Prostate gland (tissue), 2 donors: ENCODE measurements at regions not wholly inside any gene's neighbourhood (a gene's known extent, or its start where the extent isn't known, plus 50 kb on each side); places are given as distances from the start of the nearest gene placed in this dataset.

Source experiments
- DNase-seq: peaks from one replicate; pipeline ENCODE4 v3.0.0-alpha.2; 2019; ENCODE audit warnings: low spot score
- H3K27ac ChIP-seq, 2 donors: fragments of 200-600 bp; sonication (generic); 2 replicates each; pipeline ENCODE4 v1.5.1; 2017 to 2019
- H3K27me3 ChIP-seq: fragments of 200-600 bp; sonication (generic); replicated peaks from 2 replicates; pipeline ENCODE4 v1.5.1; 2019; ENCODE audit not compliant: insufficient read depth
- H3K36me3 ChIP-seq, 2 donors: fragments of 200-600 bp; sonication (generic); 1 replicate in 1 of 2; 2 replicates in 1 of 2; pipeline versions ENCODE4 v1.5.1 to v1.8.1; 2017 to 2019
- H3K4me1 ChIP-seq: fragments of 200-600 bp; sonication (generic); replicated peaks from 2 replicates; pipeline ENCODE4 v1.5.1; 2019
- H3K4me3 ChIP-seq, 2 donors: fragments of 200-600 bp; sonication (generic); 2 replicates each; pipeline ENCODE4 v1.5.1; 2017 to 2019
- H3K9me3 ChIP-seq: fragments of 200-600 bp; sonication (generic); 2 replicates; pipeline ENCODE4 v1.5.1; 2017
- CTCF ChIP-seq, 4 experiments: fragments of 200-600 bp in 2 of 4; fragments of 450-650 bp in 2 of 4; sonication (generic) in 2 of 4; IDR thresholded peaks; 1 replicate in 3 of 4; 2 replicates in 1 of 4; pipeline ENCODE4 v1.5.1; 2016 to 2019; ENCODE audit warnings: antibody characterized with exemption in 4 of 4, mild to moderate bottlenecking in 2 of 4, moderate library complexity in 2 of 4
- POLR2A ChIP-seq: fragments of 450-650 bp; IDR thresholded peaks from one replicate; pipeline ENCODE4 v1.6.1; 2016; ENCODE audit warnings: antibody characterized with exemption, mild to moderate bottlenecking
- POLR2AphosphoS5 ChIP-seq: sonication (generic); formaldehyde crosslinking; IDR thresholded peaks from one replicate; pipeline ENCODE4 v1.6.1; 2017; ENCODE audit warnings: antibody characterized with exemption
- WGBS: methylation state at CpG from one replicate; pipeline ENCODE4 v1.1.5; 2018; 5-methylcytosine and 5-hydroxymethylcytosine counted together
- intact Hi-C: fragments of 100-400 bp; cut with DNase I; formaldehyde crosslinking; loops from one replicate; pipeline ENCODE4 v1.14.2; 2022

- no peaks in the 10 kb centered on the region for H3K4me1 ChIP-seq
- H3K9me3 ChIP-seq: no peaks in the 10 kb centered on the region
- no peaks in the 10 kb centered on the region for H3K27me3 ChIP-seq
- DNase-seq: no peak
- 75% methylated on average over 7 of the region's 7 CpGs for WGBS
- TF ChIP-seq POLR2A (no peak), CTCF (IDR thresholded peaks at IDR 0.05) (no peak), POLR2AphosphoS5 (no peak)
- H3K27ac ChIP-seq: no peak overlapping the region
- no peak overlapping the region for H3K4me3 ChIP-seq
- intact Hi-C loops: no loop called here
- H3K36me3 ChIP-seq: no peaks in the 10 kb centered on the region
Measured at GRCh38 chr22:34067031-34067430, 146.8 kb upstream of the LARGE1 start.

DNA sequence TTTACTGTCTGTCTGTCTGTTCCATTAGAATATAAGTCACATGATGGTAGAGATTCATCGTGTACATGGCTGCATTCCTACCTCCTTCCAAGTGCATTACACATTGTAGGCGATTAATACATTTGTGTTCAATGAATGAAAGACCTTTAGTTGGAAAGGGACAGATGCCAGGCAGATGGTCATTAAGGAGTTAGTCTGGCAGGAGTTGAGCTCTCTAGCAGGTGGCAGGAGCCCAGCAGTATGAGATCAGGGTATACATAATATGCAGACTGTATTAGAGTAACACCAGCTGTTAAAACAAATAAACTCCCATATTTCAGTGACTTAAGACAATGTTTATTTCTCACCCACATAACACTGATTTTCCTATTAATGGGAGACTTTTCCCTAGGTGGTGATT is 147.7 kb upstream of the LARGE1 start:
- Histone ChIP-seq H3K27ac (no peak overlapping the region), H3K9me3 (no peaks in the 10 kb centered on the region), H3K4me1 (no peaks in the 10 kb centered on the region), H3K27me3 (no peaks in the 10 kb centered on the region), H3K4me3 (no peak overlapping the region), H3K36me3 (no peaks in the 10 kb centered on the region)
- TF ChIP-seq POLR2AphosphoS5 (no peak), CTCF (IDR thresholded peaks at IDR 0.05) (no peak), POLR2A (no peak)
- intact Hi-C loops: no loop called here
- no peak for DNase-seq
- WGBS: 68% methylated on average over 2 of the region's 2 CpGs

DNA sequence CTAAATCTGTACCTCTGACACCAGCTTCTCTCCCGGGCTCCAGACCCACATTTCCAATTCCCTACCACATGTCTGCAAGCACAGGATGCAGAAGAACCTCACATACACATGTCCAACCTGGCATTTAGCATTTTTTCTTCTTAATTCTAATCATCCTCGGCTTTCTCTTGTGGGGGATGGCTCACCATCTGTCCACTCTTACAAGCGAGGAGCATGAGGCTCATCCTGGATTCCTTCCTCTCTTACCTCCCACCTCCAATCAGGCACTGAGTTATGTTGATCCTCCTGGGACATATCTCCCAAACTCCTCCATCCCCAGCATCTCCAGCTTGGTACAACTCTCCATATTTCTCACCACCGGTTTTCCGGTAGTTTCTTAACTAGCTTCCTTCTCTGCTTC is 149.8 kb upstream of the LARGE1 start:
- WGBS: 88% methylated on average over 5 of the region's 5 CpGs
- H3K27me3 ChIP-seq: no peaks in the 10 kb centered on the region

DNA sequence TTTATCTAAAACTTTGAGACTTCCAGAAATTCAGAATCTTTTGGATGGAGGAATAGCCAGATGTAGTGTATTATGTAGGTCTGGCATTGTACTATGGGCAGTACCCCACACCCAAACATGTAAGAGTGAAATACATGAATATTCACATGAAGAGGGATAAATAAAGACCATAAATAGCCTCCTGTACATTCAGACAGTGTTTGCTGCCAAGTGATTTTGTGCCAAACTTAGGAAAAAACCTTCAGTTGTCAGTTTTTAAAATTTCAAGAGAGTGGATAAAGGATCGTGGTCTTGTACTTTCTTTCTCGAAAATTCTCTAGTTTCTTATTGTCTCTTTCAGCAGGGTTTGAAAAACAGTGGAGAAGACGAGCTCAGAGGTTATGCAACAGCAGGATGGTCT is 150.3 kb upstream of the LARGE1 start:
- TF ChIP-seq POLR2A (no peak), CTCF (IDR thresholded peaks at IDR 0.05) (no peak), POLR2AphosphoS5 (no peak)
- intact Hi-C loops: no loop called here
- Histone ChIP-seq H3K27ac (no peak overlapping the region), H3K36me3 (no peaks in the 10 kb centered on the region), H3K4me3 (no peak overlapping the region), H3K4me1 (no peaks in the 10 kb centered on the region), H3K9me3 (no peaks in the 10 kb centered on the region), H3K27me3 (no peaks in the 10 kb centered on the region)
- WGBS: 70% methylated on average over 3 of the region's 3 CpGs
- DNase-seq: no peak

More for the DNA sequence above, 149.8 kb upstream of the LARGE1 start:
- no peak overlapping the region for H3K4me3 ChIP-seq
- TF ChIP-seq CTCF (IDR thresholded peaks at IDR 0.05) (no peak), POLR2A (no peak), POLR2AphosphoS5 (no peak)
- intact Hi-C loops: no loop called here
- no peak for DNase-seq
- H3K36me3 ChIP-seq: no peaks in the 10 kb centered on the region
- no peak overlapping the region for H3K27ac ChIP-seq
- no peaks in the 10 kb centered on the region for H3K9me3 ChIP-seq
- H3K4me1 ChIP-seq: no peaks in the 10 kb centered on the region

DNA sequence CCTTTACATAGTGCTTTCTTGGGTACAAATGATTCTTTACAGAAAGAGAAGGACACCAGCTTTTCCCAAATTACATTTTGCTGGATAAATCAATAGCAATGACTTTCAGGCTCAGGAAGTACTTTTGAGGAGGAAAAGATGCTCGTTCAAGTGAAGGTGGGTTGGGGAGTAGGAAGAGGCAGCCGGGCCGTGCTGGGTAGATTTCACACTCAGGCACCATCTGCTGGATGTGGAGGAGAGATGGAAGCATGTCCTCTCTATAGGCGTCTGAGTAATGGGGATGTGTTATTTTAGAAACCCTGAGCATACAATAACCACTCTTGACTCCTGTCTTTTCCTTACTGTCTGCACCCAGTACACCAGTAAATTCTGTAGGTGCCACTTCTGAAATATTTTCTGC is 152.3 kb upstream of the LARGE1 start:
- WGBS: 70% methylated on average over 4 of the region's 4 CpGs
- H3K27me3 ChIP-seq: no peaks in the 10 kb centered on the region
- no peaks in the 10 kb centered on the region for H3K9me3 ChIP-seq
- TF ChIP-seq POLR2AphosphoS5 (no peak), POLR2A (no peak), CTCF (IDR thresholded peaks at IDR 0.05) (no peak)
- no peak overlapping the region for H3K4me3 ChIP-seq
- intact Hi-C loops: no loop called here
- no peak for DNase-seq
- no peaks in the 10 kb centered on the region for H3K4me1 ChIP-seq
- H3K36me3 ChIP-seq: no peaks in the 10 kb centered on the region
- H3K27ac ChIP-seq: no peak overlapping the region
